Thyroid gland (tissue), 4 donors: ENCODE measurements at regions not wholly inside any gene's neighbourhood (a gene's known extent, or its start where the extent isn't known, plus 50 kb on each side); places are given as distances from the start of the nearest gene placed in this dataset.

Experiments
- POLR2A ChIP-seq, 2 donors: fragments of 450-650 bp; IDR thresholded peaks; one replicate each; pipeline ENCODE4 v1.6.1; 2017; ENCODE audit warnings: antibody characterized with exemption in 2 of 2, mild to moderate bottlenecking in 2 of 2, moderate library complexity in 1 of 2
- TF ChIP-seq, protein P1 (sequence below), 6 experiments: fragments of 200-600 bp in 3 of 6; fragments of 450-650 bp in 3 of 6; sonication (generic) in 3 of 6; IDR thresholded peaks; one replicate each; pipeline ENCODE4 v1.5.1; 2016 to 2019; ENCODE audit warnings: antibody characterized with exemption in 6 of 6, mild to moderate bottlenecking in 2 of 6, inconsistent platforms in 1 of 6, moderate library complexity in 1 of 6

GRCh38 chr12:127193341-127193740 lies 1073.6 kb upstream of the TMEM132C start:
- TF ChIP-seq POLR2A (IDR thresholded peaks at IDR 0.05): no peak
- TF ChIP-seq, protein P1, sequence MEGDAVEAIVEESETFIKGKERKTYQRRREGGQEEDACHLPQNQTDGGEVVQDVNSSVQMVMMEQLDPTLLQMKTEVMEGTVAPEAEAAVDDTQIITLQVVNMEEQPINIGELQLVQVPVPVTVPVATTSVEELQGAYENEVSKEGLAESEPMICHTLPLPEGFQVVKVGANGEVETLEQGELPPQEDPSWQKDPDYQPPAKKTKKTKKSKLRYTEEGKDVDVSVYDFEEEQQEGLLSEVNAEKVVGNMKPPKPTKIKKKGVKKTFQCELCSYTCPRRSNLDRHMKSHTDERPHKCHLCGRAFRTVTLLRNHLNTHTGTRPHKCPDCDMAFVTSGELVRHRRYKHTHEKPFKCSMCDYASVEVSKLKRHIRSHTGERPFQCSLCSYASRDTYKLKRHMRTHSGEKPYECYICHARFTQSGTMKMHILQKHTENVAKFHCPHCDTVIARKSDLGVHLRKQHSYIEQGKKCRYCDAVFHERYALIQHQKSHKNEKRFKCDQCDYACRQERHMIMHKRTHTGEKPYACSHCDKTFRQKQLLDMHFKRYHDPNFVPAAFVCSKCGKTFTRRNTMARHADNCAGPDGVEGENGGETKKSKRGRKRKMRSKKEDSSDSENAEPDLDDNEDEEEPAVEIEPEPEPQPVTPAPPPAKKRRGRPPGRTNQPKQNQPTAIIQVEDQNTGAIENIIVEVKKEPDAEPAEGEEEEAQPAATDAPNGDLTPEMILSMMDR (IDR thresholded peaks at IDR 0.05): no peak
